ENCODE measurements at regions not wholly inside any gene's neighbourhood (a gene's known extent, or its start where the extent isn't known, plus 50 kb on each side); places are given as distances from the start of the nearest gene placed in this dataset.

DNA sequence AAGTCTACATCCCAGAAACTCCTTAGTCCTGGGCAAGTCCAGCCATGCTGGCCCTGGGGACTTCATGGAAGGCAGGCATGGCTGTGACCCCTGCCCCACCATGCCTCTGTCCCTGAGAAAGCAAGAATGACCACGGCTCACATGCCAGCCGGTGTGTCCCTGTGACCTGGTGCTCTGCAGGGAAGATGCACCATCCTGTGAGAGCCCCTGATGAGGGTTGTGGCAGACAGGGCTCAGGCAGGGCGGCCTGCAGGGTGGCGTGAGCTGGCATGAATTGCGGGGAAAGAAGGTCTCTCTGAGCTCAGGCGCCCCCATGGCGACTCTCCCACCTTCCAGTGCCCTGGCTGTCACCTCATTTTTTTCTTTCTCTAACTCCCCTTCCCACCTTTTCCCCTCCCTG is 260.3 kb downstream of the RBFOX3 start:
- H3K27ac ChIP-seq, result no peak overlapping the region
- DNase-seq (ENCODE audit: low spot score), result no peak
- no peaks in the 10 kb centered on the region for H3K9me3 ChIP-seq
- H3K27me3 ChIP-seq (replicated peaks; ENCODE audit: insufficient read depth), result no peaks in the 10 kb centered on the region
- no peaks in the 10 kb centered on the region for H3K4me1 ChIP-seq (ENCODE audit: control insufficient read depth in 1 of 2, low read depth in 2 of 2)
- TF ChIP-seq, protein P1, sequence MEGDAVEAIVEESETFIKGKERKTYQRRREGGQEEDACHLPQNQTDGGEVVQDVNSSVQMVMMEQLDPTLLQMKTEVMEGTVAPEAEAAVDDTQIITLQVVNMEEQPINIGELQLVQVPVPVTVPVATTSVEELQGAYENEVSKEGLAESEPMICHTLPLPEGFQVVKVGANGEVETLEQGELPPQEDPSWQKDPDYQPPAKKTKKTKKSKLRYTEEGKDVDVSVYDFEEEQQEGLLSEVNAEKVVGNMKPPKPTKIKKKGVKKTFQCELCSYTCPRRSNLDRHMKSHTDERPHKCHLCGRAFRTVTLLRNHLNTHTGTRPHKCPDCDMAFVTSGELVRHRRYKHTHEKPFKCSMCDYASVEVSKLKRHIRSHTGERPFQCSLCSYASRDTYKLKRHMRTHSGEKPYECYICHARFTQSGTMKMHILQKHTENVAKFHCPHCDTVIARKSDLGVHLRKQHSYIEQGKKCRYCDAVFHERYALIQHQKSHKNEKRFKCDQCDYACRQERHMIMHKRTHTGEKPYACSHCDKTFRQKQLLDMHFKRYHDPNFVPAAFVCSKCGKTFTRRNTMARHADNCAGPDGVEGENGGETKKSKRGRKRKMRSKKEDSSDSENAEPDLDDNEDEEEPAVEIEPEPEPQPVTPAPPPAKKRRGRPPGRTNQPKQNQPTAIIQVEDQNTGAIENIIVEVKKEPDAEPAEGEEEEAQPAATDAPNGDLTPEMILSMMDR (IDR thresholded peaks at IDR 0.05), result no peak
- no peak overlapping the region for H3K4me3 ChIP-seq
- no peaks in the 10 kb centered on the region for H3K36me3 ChIP-seq
- ATAC-seq (ENCODE audit: insufficient number of reproducible peaks, low FRiP score, low read depth), result no peak

DNA sequence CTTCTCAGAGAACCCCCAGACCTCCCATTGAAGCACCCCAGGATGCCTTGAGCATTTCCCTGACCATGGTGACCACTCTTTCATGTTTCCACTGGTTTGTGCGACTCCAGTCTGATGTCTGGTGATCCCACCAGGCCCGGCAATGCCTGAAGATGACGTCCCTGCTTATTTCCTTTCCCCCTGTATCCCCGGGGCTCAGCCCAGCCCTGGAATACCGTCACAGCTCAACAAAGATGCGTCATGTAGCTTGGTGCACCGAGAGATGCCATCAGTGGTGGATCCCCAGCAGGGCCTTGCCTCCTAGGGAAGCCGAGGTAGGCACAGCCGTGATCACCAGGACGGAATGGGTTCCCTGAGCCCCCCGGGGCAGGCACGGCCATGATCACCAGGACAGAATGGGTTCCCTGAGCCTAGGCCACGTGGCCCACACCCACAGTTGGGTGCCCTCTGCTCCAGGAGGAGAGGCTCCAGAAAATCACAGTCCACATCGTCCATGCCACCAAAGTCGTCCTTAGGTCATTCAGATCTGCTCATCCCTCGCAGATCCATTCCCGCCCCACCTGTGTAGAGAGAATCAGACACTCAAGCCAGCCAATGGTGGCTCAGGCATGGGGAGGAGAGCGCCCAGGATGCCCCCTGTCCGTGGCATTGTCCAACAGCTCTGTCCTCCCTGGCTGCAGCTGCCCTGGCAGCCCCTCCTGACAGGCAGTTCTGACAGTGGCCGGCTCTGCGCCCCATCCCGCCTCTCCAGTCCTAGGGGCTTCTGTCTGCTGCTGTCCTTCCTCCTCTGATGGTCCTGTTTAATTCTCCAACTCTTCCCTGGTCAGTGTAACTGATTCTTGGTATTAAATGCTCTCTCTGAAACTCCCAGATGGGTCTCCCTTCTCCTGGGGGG is 261.1 kb downstream of the RBFOX3 start:
- Histone ChIP-seq H3K36me3 (no peaks in the 10 kb centered on the region), H3K27me3 (replicated peaks; ENCODE audit: insufficient read depth) (no peaks in the 10 kb centered on the region), H3K27ac (no peak overlapping the region), H3K4me1 (ENCODE audit: control insufficient read depth in 1 of 2, low read depth in 2 of 2) (no peaks in the 10 kb centered on the region), H3K4me3 (no peak overlapping the region), H3K9me3 (no peaks in the 10 kb centered on the region)
- ATAC-seq (ENCODE audit: insufficient number of reproducible peaks, low FRiP score, low read depth) (no peak), DNase-seq (ENCODE audit: low spot score) (no peak)
- TF ChIP-seq, protein P1 (IDR thresholded peaks at IDR 0.05), result no peak

DNA sequence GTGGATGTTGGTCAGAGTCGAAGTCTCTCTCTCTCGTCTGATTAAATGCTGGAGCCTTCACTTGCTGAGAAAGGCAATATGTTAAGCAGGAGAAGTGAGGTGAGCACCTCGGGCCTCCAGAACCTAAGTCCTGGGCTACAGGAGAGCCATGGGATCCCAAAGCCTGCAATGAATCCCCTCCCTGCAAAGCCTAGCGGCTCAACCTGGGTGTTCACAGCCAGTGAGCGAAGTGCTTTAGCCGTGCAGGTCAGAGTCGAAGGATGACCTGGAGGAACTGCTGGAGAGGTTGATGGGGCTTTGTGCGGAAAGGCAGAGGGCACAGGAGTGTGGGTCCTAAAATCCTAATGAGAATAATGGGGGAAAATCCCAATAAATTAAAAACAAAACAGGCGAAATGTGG is 267.8 kb downstream of the ENGASE start:
- ATAC-seq (ENCODE audit: insufficient number of reproducible peaks, low FRiP score, low read depth) (no peak), DNase-seq (ENCODE audit: low spot score) (no peak)
- TF ChIP-seq, protein P1 (IDR thresholded peaks at IDR 0.05), result no peak
- Histone ChIP-seq H3K4me3 (no peak overlapping the region), H3K9me3 (no peaks in the 10 kb centered on the region), H3K4me1 (ENCODE audit: control insufficient read depth in 1 of 2, low read depth in 2 of 2) (no peaks in the 10 kb centered on the region), H3K27ac (no peak overlapping the region), H3K27me3 (replicated peaks; ENCODE audit: insufficient read depth) (no peaks in the 10 kb centered on the region), H3K36me3 (no peaks in the 10 kb centered on the region)

DNA sequence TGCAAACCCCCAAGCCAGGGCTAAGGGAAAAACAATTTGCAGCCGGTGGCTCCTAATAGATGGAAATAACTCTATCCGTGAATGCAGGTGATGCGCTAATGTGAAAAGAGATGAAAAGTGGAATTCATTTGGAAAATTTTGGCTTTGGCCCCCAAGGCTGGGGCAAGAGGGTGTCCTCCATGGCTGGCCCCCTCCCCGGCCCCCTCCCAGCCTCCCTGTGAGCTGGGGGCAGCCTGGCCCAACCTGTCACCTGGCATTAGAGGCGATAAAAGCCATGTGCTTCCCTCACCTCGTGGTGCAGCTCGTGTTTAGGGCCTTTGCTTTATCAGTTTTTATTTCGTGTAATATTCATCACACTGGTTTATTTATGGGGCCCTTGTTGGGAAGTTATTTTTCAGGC is 267.2 kb downstream of the ENGASE start:
- H3K4me1 ChIP-seq (ENCODE audit: control insufficient read depth in 1 of 2, low read depth in 2 of 2), result no peaks in the 10 kb centered on the region
- ATAC-seq (ENCODE audit: insufficient number of reproducible peaks, low FRiP score, low read depth) (no peak), DNase-seq (ENCODE audit: low spot score) (no peak)
- H3K9me3 ChIP-seq, result no peaks in the 10 kb centered on the region
- H3K36me3 ChIP-seq, result no peaks in the 10 kb centered on the region
- no peaks in the 10 kb centered on the region for H3K27me3 ChIP-seq (replicated peaks; ENCODE audit: insufficient read depth)
- no peak overlapping the region for H3K4me3 ChIP-seq
- TF ChIP-seq, protein P1 (IDR thresholded peaks at IDR 0.05), result no peak
- H3K27ac ChIP-seq, result no peak overlapping the region

DNA sequence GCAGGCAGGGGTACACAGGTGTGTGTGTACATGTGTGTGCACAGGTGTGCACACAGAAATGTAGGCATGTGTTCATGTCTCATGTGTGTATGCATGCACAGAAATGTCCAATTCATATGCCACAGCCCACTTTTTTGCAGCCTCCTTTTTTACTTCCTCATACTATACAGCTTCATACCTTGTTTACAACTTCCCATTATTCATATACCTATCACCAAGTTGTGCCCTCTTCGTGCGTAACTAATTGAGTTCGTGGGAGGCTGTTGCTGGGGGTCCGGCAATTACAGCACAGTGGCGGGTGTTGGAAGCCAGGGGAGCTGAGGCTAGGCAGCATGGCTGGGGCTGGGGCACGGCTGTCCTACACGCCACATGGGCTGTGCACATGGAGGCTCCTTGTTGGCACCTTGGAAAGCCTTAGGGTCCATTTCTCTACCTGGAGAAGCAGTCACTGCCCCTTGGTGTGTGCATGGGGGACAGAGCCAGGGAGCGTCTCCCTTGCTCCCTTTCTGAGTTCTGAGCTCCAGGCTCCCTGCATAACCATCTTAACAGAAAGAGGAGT is 266.7 kb downstream of the ENGASE start:
- no peak overlapping the region for H3K4me3 ChIP-seq
- TF ChIP-seq, protein P1 (IDR thresholded peaks at IDR 0.05), result no peak
- ATAC-seq (ENCODE audit: insufficient number of reproducible peaks, low FRiP score, low read depth), result no peak
- no peaks in the 10 kb centered on the region for H3K4me1 ChIP-seq (ENCODE audit: control insufficient read depth in 1 of 2, low read depth in 2 of 2)
- no peak for DNase-seq (ENCODE audit: low spot score)
- H3K9me3 ChIP-seq, result no peaks in the 10 kb centered on the region
- no peaks in the 10 kb centered on the region for H3K27me3 ChIP-seq (replicated peaks; ENCODE audit: insufficient read depth)
- no peaks in the 10 kb centered on the region for H3K36me3 ChIP-seq
- H3K27ac ChIP-seq, result no peak overlapping the region

Measured in thoracic aorta (tissue), 2 donors.